ENCODE measurements at regions not wholly inside any gene's neighbourhood (a gene's known extent, or its start where the extent isn't known, plus 50 kb on each side); places are given as distances from the start of the nearest gene placed in this dataset.

DNA sequence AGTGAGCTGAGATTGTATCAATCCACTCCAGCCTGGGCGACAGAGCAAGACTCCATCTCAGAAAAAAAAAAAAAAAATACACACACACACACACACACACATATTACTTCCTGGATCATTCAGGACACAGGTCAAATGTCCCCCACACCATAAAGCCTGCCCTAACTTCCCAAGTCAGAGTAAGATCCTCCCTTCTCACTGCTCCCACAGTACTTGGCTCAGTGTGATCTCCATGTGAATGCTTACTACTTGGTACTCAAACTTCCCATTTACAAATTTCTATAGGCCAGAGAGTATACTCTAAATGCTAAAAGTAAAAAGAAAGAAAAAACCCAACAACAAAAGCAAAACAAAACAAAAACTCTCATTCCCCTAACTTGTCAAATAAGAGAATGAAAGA is 386.8 kb downstream of the SLITRK6 start:
- no peak for TF ChIP-seq POLR2AphosphoS5 (IDR thresholded peaks at IDR 0.05; ENCODE audit: low read depth, low read length)
- TF ChIP-seq TAF1 (IDR thresholded peaks at IDR 0.05; ENCODE audit: borderline replicate concordance, low read depth, low read length): no peak
- no peak for TF ChIP-seq POLR2A (IDR thresholded peaks at IDR 0.05; ENCODE audit: low read depth, low read length)
- DNase-seq (ENCODE audit: insufficient read length) (no peak), FAIRE-seq (no peak)

DNA sequence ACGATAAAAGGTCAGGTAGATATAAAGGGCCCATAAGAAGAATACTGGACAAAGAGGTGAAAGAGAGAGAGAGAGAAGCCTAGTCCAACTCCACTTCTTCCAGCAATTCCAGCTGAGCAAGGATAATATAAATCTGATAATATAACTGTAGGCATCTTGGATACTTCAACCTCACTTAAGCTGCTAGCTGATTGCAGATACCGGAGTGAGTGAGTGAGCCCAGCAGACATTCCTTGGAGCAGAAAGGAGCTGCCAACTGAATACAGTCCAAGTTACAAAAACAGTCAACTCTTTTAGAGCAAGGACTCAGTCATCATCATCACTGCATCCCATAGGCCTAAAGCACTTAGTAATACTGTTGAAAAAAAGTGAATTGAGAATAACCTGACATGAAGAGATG is 387.6 kb downstream of the SLITRK6 start:
- DNase-seq (ENCODE audit: insufficient read length) (no peak), FAIRE-seq (no peak)
- TF ChIP-seq POLR2A (IDR thresholded peaks at IDR 0.05; ENCODE audit: low read depth, low read length) (no peak), POLR2AphosphoS5 (IDR thresholded peaks at IDR 0.05; ENCODE audit: low read depth, low read length) (no peak), TAF1 (IDR thresholded peaks at IDR 0.05; ENCODE audit: borderline replicate concordance, low read depth, low read length) (no peak)

DNA sequence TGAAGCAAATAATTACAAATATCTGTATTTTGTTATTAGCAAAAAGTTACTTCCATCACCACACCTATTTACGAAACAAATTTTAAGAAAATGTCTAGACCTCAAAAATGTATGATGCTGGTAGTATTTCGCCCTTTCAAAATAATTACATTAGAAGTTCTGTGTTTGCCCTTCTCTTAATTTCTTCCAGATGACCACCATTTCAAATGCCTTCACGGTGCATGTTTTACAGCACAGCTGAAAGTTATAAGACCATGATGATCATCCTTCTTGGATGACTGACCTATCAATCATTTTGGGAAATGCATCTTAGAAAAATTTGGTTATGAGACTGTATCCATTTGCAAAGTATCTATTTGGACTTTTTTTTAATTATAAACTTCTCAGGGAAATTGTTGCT is 390.8 kb downstream of the SLITRK6 start:
- TF ChIP-seq TAF1 (IDR thresholded peaks at IDR 0.05; ENCODE audit: borderline replicate concordance, low read depth, low read length) (no peak), POLR2A (IDR thresholded peaks at IDR 0.05; ENCODE audit: low read depth, low read length) (no peak), POLR2AphosphoS5 (IDR thresholded peaks at IDR 0.05; ENCODE audit: low read depth, low read length) (no peak)
- no peak for FAIRE-seq
- no peak for DNase-seq (ENCODE audit: insufficient read length)

DNA sequence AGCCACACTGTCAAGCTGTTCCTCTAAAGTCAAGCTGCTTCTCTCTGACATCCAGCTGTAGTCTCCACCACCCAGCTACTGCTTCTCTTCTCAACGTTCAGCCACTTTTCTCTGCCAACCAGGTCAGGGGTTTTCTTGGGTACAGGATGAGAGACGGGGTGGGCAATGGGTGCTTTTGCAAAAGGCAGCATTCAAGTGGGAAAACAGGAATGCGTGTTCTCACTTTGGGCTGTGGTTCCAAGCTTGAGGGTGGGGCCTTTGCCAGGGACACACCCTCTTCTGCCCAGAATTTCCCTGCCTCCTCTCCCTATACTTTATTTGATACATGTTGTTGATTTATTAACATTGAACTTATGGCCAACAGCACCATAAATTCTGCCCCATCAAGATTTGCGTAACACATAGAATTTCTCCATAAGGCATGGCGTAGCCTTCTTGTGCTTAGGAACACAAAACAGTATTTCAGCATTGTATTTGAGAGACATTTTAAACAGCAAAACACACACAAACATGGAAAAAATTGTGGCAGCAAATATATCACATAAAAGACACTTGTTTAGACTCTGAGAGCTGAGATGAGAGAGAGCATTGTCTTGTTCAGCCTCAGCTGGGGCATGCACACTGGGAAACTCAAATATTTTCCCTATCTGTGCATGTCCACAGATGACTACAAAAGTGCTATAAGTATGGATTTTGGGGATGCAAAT is 392.8 kb downstream of the SLITRK6 start:
- TF ChIP-seq POLR2AphosphoS5 (IDR thresholded peaks at IDR 0.05; ENCODE audit: low read depth, low read length) (no peak), TAF1 (IDR thresholded peaks at IDR 0.05; ENCODE audit: borderline replicate concordance, low read depth, low read length) (no peak), POLR2A (IDR thresholded peaks at IDR 0.05; ENCODE audit: low read depth, low read length) (no peak)
- DNase-seq (ENCODE audit: insufficient read length) (no peak), FAIRE-seq (no peak)

DNA sequence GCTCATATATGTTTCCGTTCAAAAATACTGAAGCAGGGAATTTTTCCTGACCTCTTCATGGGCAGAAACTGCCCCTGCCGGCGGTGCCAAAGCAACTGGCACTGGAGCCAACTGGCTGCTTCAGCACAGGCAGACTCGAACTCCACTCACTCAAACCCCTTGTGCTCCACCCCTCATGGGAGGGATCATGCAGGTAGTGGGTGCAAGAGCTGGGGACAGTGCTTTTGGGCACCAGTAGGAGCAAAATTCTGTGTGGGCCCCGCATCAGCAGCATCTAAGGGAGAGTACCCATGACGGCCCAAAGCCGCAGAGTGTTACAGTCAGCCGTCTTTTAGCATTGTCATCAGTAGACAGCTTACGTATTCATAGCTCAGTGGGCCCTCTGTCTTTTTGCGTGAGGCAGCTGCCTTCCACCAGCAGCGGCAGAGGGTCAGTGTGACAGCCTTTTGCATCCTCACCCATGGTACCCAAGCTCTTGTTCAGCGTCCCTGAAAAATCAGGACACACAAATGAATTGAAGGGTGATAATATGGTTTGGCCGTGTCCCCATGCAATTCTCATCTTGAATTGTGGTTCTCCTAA is 393.8 kb downstream of the SLITRK6 start:
- TF ChIP-seq POLR2AphosphoS5 (IDR thresholded peaks at IDR 0.05; ENCODE audit: low read depth, low read length) (no peak), POLR2A (IDR thresholded peaks at IDR 0.05; ENCODE audit: low read depth, low read length) (no peak), TAF1 (IDR thresholded peaks at IDR 0.05; ENCODE audit: borderline replicate concordance, low read depth, low read length) (no peak)
- no peak for DNase-seq (ENCODE audit: insufficient read length)
- FAIRE-seq: no peak

DNA sequence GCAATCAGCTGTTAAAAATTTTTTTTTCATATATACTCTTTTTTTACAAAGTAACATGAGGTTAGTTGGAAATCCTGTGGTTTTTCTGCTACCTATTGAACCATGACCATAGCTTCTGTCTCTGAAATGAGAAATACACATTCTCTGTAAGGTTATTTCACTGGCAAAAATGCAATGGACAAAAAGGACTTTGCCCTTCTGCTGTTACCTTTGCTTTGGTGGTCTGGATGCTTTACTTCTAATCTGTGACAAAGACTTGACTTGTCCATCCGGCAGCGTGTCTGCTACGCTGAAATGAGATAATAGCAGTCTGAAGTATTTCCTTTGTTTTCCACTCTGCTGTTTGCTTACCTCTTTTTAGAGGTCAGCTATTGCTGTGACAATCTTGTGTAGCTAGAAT is 412.8 kb downstream of the SLITRK6 start:
- DNase-seq (ENCODE audit: insufficient read length) (no peak), FAIRE-seq (no peak)
- no peak for TF ChIP-seq POLR2AphosphoS5 (IDR thresholded peaks at IDR 0.05; ENCODE audit: low read depth, low read length)
- TF ChIP-seq TAF1 (IDR thresholded peaks at IDR 0.05; ENCODE audit: borderline replicate concordance, low read depth, low read length): no peak
- no peak for TF ChIP-seq POLR2A (IDR thresholded peaks at IDR 0.05; ENCODE audit: low read depth, low read length)

DNA sequence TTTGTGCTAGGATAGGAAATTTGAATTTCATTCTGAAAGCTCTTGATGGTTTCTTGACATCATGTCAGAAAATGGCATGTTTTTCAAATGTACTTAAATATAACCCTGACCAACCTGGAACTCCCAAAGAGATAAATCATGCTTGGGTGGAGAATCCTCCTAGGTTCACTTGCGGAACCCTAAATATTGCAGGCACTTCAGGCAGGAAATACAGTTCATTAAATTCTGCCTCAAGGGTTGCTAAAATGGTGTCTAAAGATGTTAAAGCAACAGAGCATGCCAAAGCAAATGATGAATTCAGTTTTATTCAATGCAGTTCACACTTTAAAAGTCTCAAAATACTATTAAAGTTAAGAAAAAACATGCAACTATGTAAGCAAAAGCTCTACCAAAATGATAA is 415.9 kb downstream of the SLITRK6 start:
- no peak for FAIRE-seq
- TF ChIP-seq POLR2AphosphoS5 (IDR thresholded peaks at IDR 0.05; ENCODE audit: low read depth, low read length) (no peak), TAF1 (IDR thresholded peaks at IDR 0.05; ENCODE audit: borderline replicate concordance, low read depth, low read length) (no peak), POLR2A (IDR thresholded peaks at IDR 0.05; ENCODE audit: low read depth, low read length) (no peak)
- DNase-seq (ENCODE audit: insufficient read length): no peak

DNA sequence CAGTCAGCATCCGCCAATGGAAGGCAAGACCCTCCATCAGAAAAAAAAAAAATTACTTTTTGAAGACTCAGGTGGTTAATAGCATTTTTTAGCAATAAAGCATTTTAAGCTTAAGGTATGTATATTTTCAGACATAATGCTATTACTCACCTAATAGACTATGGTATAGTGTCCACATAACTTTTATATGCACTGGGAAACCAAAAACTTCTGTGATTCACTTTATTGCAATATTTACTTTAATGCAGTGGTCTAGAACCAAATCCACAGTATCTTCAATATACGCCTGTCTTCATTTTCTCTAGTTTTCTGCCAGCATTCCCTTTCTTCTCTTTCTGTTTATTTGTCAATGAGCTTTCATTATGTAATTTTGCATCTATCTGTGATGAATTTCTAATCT is 418.1 kb downstream of the SLITRK6 start:
- no peak for FAIRE-seq
- no peak for DNase-seq (ENCODE audit: insufficient read length)
- no peak for TF ChIP-seq POLR2AphosphoS5 (IDR thresholded peaks at IDR 0.05; ENCODE audit: low read depth, low read length)
- TF ChIP-seq TAF1 (IDR thresholded peaks at IDR 0.05; ENCODE audit: borderline replicate concordance, low read depth, low read length): no peak
- TF ChIP-seq POLR2A (IDR thresholded peaks at IDR 0.05; ENCODE audit: low read depth, low read length): no peak

DNA sequence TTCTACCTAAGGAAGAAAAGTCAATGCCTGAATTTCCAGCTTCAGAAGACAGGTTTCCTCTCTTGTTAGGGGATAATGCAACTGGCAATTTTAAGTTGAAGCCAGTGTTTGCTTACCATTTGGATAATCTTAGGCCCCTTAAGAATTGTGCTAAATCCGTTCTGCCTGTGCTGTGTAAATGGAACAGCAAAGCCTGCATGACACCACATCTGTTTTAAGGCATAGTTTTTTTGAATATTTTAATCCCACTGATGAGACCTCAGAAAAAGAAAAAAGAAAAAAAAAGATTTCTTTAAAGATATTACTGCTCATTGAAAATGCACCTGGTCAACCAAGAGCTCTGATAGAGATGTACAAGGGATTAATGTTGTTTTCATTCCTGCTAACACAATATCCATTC is 419.2 kb downstream of the SLITRK6 start:
- TF ChIP-seq POLR2A (IDR thresholded peaks at IDR 0.05; ENCODE audit: low read depth, low read length): no peak
- TF ChIP-seq POLR2AphosphoS5 (IDR thresholded peaks at IDR 0.05; ENCODE audit: low read depth, low read length): no peak
- TF ChIP-seq TAF1 (IDR thresholded peaks at IDR 0.05; ENCODE audit: borderline replicate concordance, low read depth, low read length): no peak
- FAIRE-seq (no peak), DNase-seq (ENCODE audit: insufficient read length) (no peak)

DNA sequence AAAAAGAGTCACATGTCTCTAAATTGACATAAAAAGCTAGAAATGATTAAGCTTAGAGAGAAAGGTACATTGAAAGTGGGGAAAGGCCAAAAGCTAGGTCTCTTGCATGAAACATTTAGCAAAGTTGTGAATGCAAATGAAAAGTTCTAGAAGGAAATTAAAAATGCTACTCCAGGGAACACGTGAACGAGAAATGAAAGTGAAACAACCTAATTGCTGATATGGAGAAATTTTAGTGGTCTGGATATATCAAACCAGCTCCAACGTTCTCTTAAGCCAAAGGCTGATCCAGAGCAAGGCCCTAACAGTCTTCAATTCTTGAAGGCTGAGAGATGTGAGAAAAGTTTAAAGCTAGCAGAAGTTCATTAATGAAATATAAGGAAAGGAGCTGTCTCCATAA is 419.8 kb downstream of the SLITRK6 start:
- DNase-seq (ENCODE audit: insufficient read length) (no peak), FAIRE-seq (no peak)
- TF ChIP-seq POLR2A (IDR thresholded peaks at IDR 0.05; ENCODE audit: low read depth, low read length) (no peak), POLR2AphosphoS5 (IDR thresholded peaks at IDR 0.05; ENCODE audit: low read depth, low read length) (no peak), TAF1 (IDR thresholded peaks at IDR 0.05; ENCODE audit: borderline replicate concordance, low read depth, low read length) (no peak)

DNA sequence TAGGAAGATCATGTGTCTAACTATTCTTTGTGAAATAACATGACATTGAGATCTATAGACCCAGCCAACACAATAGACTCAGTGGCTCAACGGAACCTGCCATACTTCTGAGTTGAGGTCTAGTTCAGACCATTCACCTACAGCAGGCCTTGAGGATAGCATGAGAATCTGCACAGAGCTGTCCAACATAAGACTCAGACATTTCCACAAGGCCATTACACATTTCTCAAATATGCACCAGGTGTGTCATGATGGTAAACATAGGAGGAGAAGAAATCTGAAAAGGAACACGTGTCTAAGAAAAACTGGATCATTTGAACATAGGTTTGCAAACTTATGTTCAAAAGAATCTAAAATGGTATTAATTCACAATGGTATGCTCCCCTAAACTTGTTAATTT is 421.4 kb downstream of the SLITRK6 start:
- FAIRE-seq (no peak), DNase-seq (ENCODE audit: insufficient read length) (no peak)
- TF ChIP-seq POLR2AphosphoS5 (IDR thresholded peaks at IDR 0.05; ENCODE audit: low read depth, low read length) (no peak), POLR2A (IDR thresholded peaks at IDR 0.05; ENCODE audit: low read depth, low read length) (no peak), TAF1 (IDR thresholded peaks at IDR 0.05; ENCODE audit: borderline replicate concordance, low read depth, low read length) (no peak)

DNA sequence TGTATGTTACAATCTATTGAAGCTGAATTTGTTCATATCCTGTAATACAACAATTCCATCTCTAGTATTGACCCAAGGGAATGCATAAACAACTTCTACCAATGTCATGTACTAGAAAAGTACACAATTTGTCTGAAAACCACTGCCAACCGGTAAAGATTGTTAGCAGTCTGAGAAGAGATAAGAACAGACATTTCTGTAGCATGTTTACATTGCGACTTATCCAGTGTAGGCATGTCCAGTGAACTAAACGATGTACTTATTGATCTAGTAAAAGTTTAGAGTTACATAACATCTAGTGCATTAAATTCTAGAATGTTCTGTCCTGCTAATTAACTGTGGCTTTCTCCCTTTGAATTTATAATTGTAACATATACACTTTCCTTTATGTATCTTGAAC is 425.9 kb downstream of the SLITRK6 start:
- FAIRE-seq: no peak
- TF ChIP-seq POLR2A (IDR thresholded peaks at IDR 0.05; ENCODE audit: low read depth, low read length) (no peak), POLR2AphosphoS5 (IDR thresholded peaks at IDR 0.05; ENCODE audit: low read depth, low read length) (no peak), TAF1 (IDR thresholded peaks at IDR 0.05; ENCODE audit: borderline replicate concordance, low read depth, low read length) (no peak)
- DNase-seq (ENCODE audit: insufficient read length): no peak
